K562 (cell line): ENCODE measurements at regions not wholly inside any gene's neighbourhood (a gene's known extent, or its start where the extent isn't known, plus 50 kb on each side); places are given as distances from the start of the nearest gene placed in this dataset.

Experiments
- ATAC-seq: fragments of 200-7000 bp; cut with Tn5 transposase; 3 replicates; pipeline ENCODE4 v1.9.1; 2020; ENCODE audit warnings: moderate library complexity
- BruUV-seq: library from RNA; stranded (reverse); fragments of 400-500 nt; replicated peaks from 2 replicates; lab custom pipeline; 2021; lab: Mats Ljungman, UMichigan
- CTCF ChIA-PET: fragments of 300-600 bp; formaldehyde crosslinking; extraction: SDS; loops from one replicate; lab custom pipeline; 2021; ENCODE audit warnings: low intra/inter-chr PET ratio; lab: Yijun Ruan, JAX
- POLR2A ChIA-PET: fragments of 300-600, 350-650 bp; sonication (Branson Sonifier 250); formaldehyde crosslinking; extraction: SDS; loops from one replicate; lab custom pipeline; 2021; ENCODE audit warnings: antibody characterized with exemption, inconsistent platforms; lab: Yijun Ruan, JAX
- DNase-seq, 4 experiments: peaks; one replicate each; pipeline versions ENCODE4 v3.0.0 to v3.0.0-alpha.2; 2011 to 2018; ENCODE audit warnings: low spot score in 3 of 4, mixed read lengths in 3 of 4; ENCODE audit errors: extremely low read depth in 1 of 4
- FAIRE-seq: peaks from 2 replicates; lab custom pipeline; 2011; peaks lifted over from hg19 to GRCh38; lab: Jason Lieb, UNC
- H2AFZ ChIP-seq: 2 replicates; pipeline ENCODE4 v1.6.0; 2011; ENCODE audit warnings: low read depth, low read length, control low read depth, inconsistent platforms
- H3K27ac ChIP-seq: fragments of 200-600 bp; 3 replicates; pipeline ENCODE4 v1.8.0; 2011; ENCODE audit warnings: low read depth, mild to moderate bottlenecking, control low read depth, inconsistent platforms, low read length, moderate library complexity, mixed read lengths; ENCODE audit errors: extremely low read depth
- H3K27me3 ChIP-seq, 2 experiments: fragments of 300-600 bp in 1 of 2; 2 replicates in 1 of 2; 3 replicates in 1 of 2; pipeline versions ENCODE4 v1.6.0 to v1.8.0; 2011; ENCODE audit warnings: inconsistent platforms in 2 of 2, low read length in 2 of 2, mild to moderate bottlenecking in 1 of 2, mixed read lengths in 1 of 2, moderate library complexity in 1 of 2; ENCODE audit not compliant: control insufficient read depth in 2 of 2, insufficient read depth in 2 of 2
- H3K36me3 ChIP-seq: fragments of 300-600 bp; 3 replicates; pipeline ENCODE4 v1.8.0; 2011; ENCODE audit warnings: mild to moderate bottlenecking, low read length, inconsistent platforms; ENCODE audit not compliant: control insufficient read depth, insufficient read depth
- H3K4me1 ChIP-seq, 2 experiments: fragments of 200-600 bp in 1 of 2; replicated peaks in 1 of 2; 2 replicates in 1 of 2; 3 replicates in 1 of 2; pipeline versions ENCODE4 v1.5.1 to v1.8.0; 2011; ENCODE audit warnings: inconsistent platforms in 2 of 2, low read length in 2 of 2, mild to moderate bottlenecking in 1 of 2, mixed read lengths in 1 of 2, moderate library complexity in 1 of 2; ENCODE audit not compliant: control insufficient read depth in 2 of 2, insufficient read depth in 2 of 2
- H3K4me2 ChIP-seq: 2 replicates; pipeline ENCODE4 v1.6.1; 2011; ENCODE audit warnings: low read length, control low read depth, inconsistent platforms, mixed read lengths; ENCODE audit not compliant: insufficient read depth
- H3K4me3 ChIP-seq: fragments of 200-600 bp; sonication (generic), shearing (Covaris generic); 2 replicates; pipeline ENCODE4 v1.5.1; 2016; ENCODE audit warnings: control low read depth, inconsistent platforms
- H3K79me2 ChIP-seq: fragments of 200-600 bp; 3 replicates; pipeline ENCODE4 v1.8.0; 2011; ENCODE audit warnings: low read length, inconsistent platforms; ENCODE audit not compliant: control insufficient read depth, insufficient read depth
- H3K9ac ChIP-seq, 2 experiments: 2 replicates each; pipeline versions ENCODE4 v1.6.0 to v1.6.1; 2011; ENCODE audit warnings: low read depth in 2 of 2, low read length in 2 of 2, control low read depth in 1 of 2, inconsistent platforms in 1 of 2, mild to moderate bottlenecking in 1 of 2, mixed read lengths in 1 of 2; ENCODE audit not compliant: insufficient read depth in 1 of 2
- H3K9me1 ChIP-seq: one replicate; pipeline ENCODE4 v1.6.0; 2011; ENCODE audit warnings: inconsistent platforms, mild to moderate bottlenecking, low read length, moderate library complexity; ENCODE audit not compliant: control insufficient read depth, insufficient read depth
- H3K9me3 ChIP-seq: replicated peaks from 2 replicates; pipeline ENCODE4 v1.5.1; 2011; ENCODE audit warnings: low read depth, low read length, inconsistent platforms; ENCODE audit not compliant: control insufficient read depth, insufficient read depth
- H4K20me1 ChIP-seq: replicated peaks from 2 replicates; pipeline ENCODE4 v1.6.1; 2011; ENCODE audit warnings: low read length, inconsistent platforms, mixed read lengths; ENCODE audit not compliant: control insufficient read depth, insufficient read depth
- FOXJ3 ChIP-seq: sonication (generic); formaldehyde crosslinking; IDR thresholded peaks from 2 replicates; pipeline ENCODE4 v1.4.0; 2020; ENCODE audit warnings: mild to moderate bottlenecking, missing genetic modification reagents
- HBP1 ChIP-seq: fragments of 450-650 bp; formaldehyde crosslinking; IDR thresholded peaks from 2 replicates; pipeline ENCODE4 v1.4.0; 2022; ENCODE audit warnings: missing genetic modification characterization
- KAT8 ChIP-seq: fragments of 450-650 bp; IDR thresholded peaks from 2 replicates; pipeline ENCODE4 v1.6.1; 2016; ENCODE audit warnings: low read depth, mild to moderate bottlenecking
- KHSRP ChIP-seq: fragments of 450-650 bp; IDR thresholded peaks from 2 replicates; pipeline ENCODE4 v1.6.1; 2017
- MBD1 ChIP-seq: fragments of 250-450 bp; sonication (Bioruptor Pico); IDR thresholded peaks from 2 replicates; pipeline ENCODE4 v1.8.0; 2022; ENCODE audit warnings: inconsistent platforms
- MCM7 ChIP-seq, 2 experiments: fragments of 450-650 bp; IDR thresholded peaks; 2 replicates each; pipeline ENCODE4 v1.6.1; 2016 to 2018
- NFXL1 ChIP-seq: fragments of 450-650 bp; formaldehyde crosslinking; IDR thresholded peaks from 2 replicates; pipeline ENCODE4 v1.4.0; 2021; ENCODE audit warnings: mild to moderate bottlenecking
- RAD21 ChIP-seq, 2 experiments: fragments of 250-450 bp in 1 of 2; fragments of 450-650 bp in 1 of 2; sonication (Bioruptor Pico) in 1 of 2; formaldehyde crosslinking in 1 of 2; IDR thresholded peaks in 1 of 2; conservative IDR thresholded peaks in 1 of 2; 2 replicates each; pipeline versions ENCODE4 v1.4.0 to v1.8.0; 2020 to 2022; ENCODE audit warnings: mild to moderate bottlenecking in 2 of 2, moderate library complexity in 1 of 2
- SNIP1 ChIP-seq: fragments of 450-650 bp; IDR thresholded peaks from 2 replicates; pipeline ENCODE4 v1.7.1; 2017; ENCODE audit warnings: low read depth, mild to moderate bottlenecking
- ZBTB33 ChIP-seq: sonication (generic); formaldehyde crosslinking; IDR thresholded peaks from 2 replicates; pipeline ENCODE4 v1.8.1; 2023; ENCODE audit warnings: mild to moderate bottlenecking, missing genetic modification reagents
- ZNF780A ChIP-seq: fragments of 250-450 bp; sonication (Bioruptor Pico); IDR thresholded peaks from 2 replicates; pipeline ENCODE4 v1.5.0; 2021; ENCODE audit warnings: mild to moderate bottlenecking
- WGBS: fragments of 100-300 bp; shearing (Covaris generic); methylation state at CpG from one replicate; pipeline ENCODE4 v1.1.6; 2016; ENCODE audit warnings: low coverage, mixed read lengths; ENCODE audit not compliant: insufficient coverage; ENCODE audit errors: missing lambda C conversion rate; 5-methylcytosine and 5-hydroxymethylcytosine counted together
- in situ Hi-C: fragments of 300-500 bp; cut with MboI; formaldehyde crosslinking; loops from 4 replicates; pipeline ENCODE4 v1.15.0; 2018; ENCODE audit warnings: inconsistent platforms, mixed read lengths
- intact Hi-C: fragments of 100-400 bp; cut with micrococcal nuclease; formaldehyde crosslinking; loops from 2 replicates; pipeline ENCODE4 v1.14.2; 2022

GRCh38 chr10:27364028-27364427 lies 123.4 kb upstream of the ACBD5 start:
- no peaks in the 10 kb centered on the region for H3K36me3 ChIP-seq
- no peak for DNase-seq
- H3K4me2 ChIP-seq: no peak overlapping the region
- FAIRE-seq: no peak
- intact Hi-C loops: loop anchor here (5.0 to 10.0 kb wide), 2 partner anchors 142 to 1021 kb away; no protein-coding TSS in a partner anchor
- no peaks in the 10 kb centered on the region for H3K9me3 ChIP-seq
- ChIA-PET CTCF (no interaction called here), POLR2A (no interaction called here)
- H3K9ac ChIP-seq: no peak overlapping the region
- H3K27me3 ChIP-seq: no peaks in the 10 kb centered on the region; a peak in 1 of 5 replicates
- 6% methylated on average over 7 of the region's 8 CpGs for WGBS
- no peaks in the 10 kb centered on the region for H3K4me1 ChIP-seq
- H4K20me1 ChIP-seq: no peaks in the 10 kb centered on the region
- H3K27ac ChIP-seq: no peak overlapping the region
- no peak overlapping the region for H2AFZ ChIP-seq
- no peaks in the 10 kb centered on the region for H3K9me1 ChIP-seq
- no TSS peak for BruUV-seq
- H3K79me2 ChIP-seq: no peaks in the 10 kb centered on the region
- no peak overlapping the region for H3K4me3 ChIP-seq
- no peak; the same call in 2 of the 3 replicates for ATAC-seq
- in situ Hi-C loops: no loop called here
- no peak for TF ChIP-seq ZNF780A
- TF ChIP-seq NFXL1: no peak
- no peak for TF ChIP-seq ZBTB33 (CRISPR knock-in tag)
- TF ChIP-seq HBP1 (CRISPR knock-in tag): no peak
- no peak for TF ChIP-seq KHSRP
- no peak for TF ChIP-seq MBD1 (CRISPR knock-in tag)
- TF ChIP-seq RAD21 (CRISPR knock-in tag; conservative IDR thresholded peaks at IDR 0.05 in 1 of 2, IDR thresholded peaks at IDR 0.05 in 1 of 2): no peak
- TF ChIP-seq SNIP1: no peak
- no peak for TF ChIP-seq MCM7 (IDR thresholded peaks at IDR 0.05)
- TF ChIP-seq FOXJ3: no peak
- no peak for TF ChIP-seq KAT8
